ENCODE measurements at regions not wholly inside any gene's neighbourhood (a gene's known extent, or its start where the extent isn't known, plus 50 kb on each side); places are given as distances from the start of the nearest gene placed in this dataset.
"Not testable (repeated sequence)": the region's sequence is repeated elsewhere in the genome, so short reads cannot be mapped to it uniquely, and the experiment has no call there.

DNA sequence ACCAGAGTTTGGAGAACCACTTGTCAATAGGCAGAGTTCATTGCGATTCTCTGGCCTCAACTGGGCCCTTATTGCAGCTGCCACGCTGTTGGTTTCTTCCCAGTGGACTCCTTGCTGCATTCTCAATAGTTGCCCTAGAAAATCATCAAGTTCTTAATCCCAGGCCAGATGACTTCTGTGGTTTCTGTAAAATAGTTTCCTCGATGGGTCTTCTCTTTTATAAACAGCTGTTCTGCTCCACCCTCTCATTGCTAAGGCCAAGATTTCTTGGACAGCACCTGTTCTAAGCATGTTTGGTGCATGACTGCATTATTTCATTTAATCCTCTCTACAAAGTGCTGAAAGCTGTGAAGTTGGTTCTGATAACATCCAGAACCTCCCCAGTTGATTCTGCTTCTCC is 131.0 kb downstream of the BCL2L11 start:
- DNase-seq (ENCODE audit: low read depth): no peak

DNA sequence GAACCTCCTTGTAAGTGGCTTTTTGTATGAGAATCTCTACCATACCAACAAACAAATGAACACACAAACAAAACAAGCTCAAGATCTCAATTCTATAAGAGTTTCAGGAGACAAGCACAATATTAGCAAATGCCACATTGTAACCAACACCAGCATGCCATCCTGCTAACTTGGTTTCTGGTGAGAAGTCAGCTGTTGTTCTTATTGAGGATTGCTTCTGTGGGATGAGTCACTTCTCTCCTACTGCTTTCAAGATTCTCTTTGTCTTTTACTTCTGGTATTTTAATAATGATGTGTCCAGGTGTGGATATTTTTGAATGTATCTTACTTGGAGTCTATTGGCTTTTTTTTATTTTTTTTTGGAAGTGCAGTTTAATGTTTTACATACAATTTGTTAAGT is 131.7 kb downstream of the BCL2L11 start:
- DNase-seq (ENCODE audit: low read depth): peak; percentile 18

DNA sequence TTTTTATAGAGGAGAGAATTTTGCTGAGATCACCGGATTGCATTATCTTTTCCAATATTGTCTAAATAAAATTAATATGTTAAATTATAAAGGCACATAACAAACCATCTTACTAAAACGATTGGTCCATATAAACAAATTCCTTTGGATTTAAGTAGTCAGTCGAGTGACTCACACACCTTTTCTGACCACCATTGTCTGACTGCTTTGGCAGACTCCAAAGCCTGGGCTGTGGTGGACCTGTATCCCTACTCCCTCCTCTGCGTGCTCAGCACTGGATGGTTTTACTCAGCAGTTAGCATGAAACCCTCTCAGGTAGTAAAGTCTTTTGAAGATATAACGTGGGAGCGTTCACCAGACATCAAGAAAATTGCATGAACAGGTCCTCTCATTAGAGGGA is 134.2 kb downstream of the BCL2L11 start:
- DNase-seq (ENCODE audit: low read depth): peak; percentile 41

DNA sequence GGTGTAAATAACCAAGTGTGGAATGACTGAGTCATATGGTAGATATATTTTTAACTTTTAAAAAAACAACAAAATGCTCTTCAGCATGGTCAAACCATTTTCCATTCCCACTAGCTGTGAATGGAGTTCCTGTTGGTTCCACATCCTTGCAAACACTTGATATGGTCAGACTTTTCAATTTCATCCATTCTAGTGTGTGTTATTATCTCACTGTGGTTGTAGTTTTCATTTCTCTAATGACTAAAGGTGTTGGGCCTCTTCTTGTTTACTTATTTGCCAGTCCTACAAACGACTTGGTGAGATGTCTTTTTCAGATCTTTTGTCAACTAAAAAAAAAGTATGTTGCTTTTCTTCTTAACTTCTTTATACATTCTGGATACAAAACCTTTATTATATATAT is 135.9 kb downstream of the BCL2L11 start:
- not testable (repeated sequence) for DNase-seq (ENCODE audit: low read depth)

DNA sequence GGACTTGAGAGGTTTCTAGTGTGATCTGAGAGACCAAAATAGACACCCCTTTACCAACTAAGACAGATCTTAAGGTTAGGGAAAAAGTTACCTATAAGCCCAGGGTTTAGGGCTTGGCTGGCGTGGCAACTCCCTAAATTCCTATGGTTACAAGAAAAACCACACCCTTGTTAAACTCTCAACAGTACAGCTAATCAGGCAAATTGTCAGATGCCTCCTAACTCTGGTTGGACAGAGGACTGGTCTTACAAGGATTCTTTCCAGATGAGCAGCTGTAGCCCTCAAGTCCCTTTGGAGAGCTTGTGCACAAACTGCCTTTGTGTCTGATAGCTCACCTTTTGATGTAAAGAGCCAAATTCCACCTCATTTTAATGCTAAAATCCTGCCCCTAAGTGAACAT is 136.9 kb downstream of the BCL2L11 start:
- peak; percentile 20 for DNase-seq (ENCODE audit: low read depth)

DNA sequence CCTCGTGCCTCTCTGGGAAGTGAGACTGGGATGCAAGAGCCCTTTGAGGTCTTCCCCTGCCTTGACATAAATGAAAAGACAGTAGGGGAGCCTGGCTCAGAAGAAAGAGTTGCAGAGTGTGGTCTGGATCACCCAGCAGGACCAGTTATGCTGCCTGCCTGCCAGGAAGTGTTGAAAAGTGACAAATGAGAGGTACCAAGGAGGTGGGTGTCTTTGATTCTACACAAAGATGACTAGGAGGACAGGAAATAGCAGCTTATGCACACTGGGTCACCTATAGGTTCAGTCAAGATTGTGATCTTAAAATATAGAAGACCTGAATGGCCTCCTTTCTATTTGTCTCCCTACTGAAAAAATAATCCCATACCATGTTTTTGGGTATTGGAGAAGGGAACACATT is 137.6 kb downstream of the BCL2L11 start:
- DNase-seq (ENCODE audit: low read depth): not testable (repeated sequence)

DNA sequence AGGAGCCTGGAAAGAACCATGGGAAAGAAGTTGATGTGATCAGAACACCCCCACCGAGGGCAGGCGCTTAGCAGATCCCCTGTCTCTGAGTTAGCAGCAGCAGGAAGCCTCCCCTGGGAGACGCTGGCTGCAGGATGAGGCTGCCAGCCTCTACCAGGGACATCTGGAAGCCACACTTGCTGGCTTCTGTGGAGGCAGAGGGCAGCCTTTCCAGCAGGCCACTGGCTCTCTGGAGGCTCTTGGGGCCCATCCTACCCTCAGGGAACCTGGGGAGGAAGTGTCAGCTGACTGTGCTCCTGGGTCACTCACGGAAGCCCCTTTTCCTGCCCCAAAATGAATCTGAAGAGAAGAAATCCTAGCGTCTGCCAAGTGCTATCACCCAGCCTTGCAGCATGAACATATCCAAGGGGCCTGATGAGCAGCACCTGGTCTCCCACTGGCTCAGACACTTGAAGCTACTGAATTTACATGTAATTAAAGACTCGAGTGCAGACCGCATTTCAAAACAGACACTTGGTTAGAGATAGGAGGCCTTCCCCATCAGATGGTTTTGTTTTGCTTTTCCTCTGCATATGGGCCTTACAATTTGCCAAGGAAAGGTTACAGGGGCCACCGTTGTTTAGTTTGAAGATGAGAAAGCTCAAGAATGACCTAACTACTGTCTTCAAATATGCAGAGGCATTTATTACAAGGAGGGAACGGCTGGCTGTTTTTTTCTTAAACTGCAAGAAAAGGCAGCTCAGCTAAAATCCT is 142.1 kb downstream of the BCL2L11 start:
- not testable (repeated sequence) for DNase-seq (ENCODE audit: low read depth)

DNA sequence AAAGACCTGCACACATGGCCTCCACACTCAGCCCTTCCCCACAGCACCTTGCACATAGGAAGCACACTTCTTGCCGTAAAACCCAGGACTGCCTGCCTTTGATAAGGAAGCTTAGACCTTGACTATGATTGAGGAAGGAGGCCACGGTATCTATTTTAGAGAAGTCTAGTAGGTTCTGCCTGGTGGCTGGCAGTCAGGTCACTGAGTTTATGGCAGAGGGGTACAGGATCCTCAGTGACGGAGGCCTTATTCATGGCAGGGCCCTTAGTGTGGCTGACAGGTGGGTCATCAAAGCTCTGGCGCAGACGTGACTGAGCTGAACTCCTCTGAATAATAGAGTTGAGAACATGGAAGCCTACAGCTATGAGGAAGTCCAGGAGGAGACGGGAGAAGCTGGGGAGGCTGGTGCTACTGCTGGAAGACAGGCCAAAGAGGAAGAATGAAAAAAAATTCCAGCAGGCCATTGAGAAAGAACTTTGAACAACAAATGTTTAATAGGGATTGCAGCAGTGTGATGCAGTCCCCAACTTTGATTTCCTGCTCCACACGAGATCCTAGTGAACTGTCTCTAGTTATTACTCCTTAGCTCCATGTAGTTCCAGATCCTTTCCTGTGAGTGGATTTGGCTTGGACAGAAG is 142.8 kb downstream of the BCL2L11 start:
- not testable (repeated sequence) for DNase-seq (ENCODE audit: low read depth)

DNA sequence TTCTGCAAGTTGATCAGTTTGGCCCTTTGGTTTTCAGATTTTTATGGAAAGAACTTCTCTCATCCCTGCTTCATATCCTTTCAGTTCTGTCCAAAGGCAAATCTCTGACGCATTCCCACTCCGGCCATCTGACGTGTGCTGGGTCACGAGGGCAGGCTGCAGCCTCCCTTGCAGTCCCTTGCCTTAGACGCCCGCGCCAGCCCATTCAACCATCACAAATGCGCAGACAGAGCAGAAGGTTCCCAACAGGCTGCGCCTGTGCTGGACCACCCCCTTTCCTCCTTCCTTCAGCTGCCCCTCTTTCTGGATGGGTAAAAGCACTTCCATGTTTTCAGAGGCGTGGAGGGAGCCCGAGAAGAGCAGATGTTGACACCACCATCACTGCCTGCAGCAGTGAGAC is 144.2 kb downstream of the BCL2L11 start:
- not testable (repeated sequence) for DNase-seq (ENCODE audit: low read depth)

DNA sequence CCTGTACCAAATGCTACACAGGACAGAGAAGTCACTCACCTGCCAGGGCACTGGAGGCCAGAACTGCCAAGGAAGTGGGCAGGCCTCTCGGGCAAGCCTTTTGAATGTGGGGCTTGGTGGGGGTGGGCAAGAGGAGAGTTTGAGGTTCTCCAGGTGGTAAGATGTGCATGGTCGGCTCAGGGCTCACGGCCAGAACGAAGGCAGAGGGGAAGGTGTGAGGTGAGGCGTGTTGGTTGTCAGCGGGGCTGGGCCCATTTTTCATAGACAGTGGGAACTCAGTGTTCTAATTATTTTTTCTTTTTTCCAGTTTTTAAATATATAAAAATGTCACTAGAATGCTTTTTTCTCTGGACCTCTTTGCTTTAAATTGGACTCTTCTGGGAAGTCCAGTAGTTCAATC is 145.8 kb downstream of the BCL2L11 start:
- DNase-seq (ENCODE audit: low read depth): not testable (repeated sequence)

DNA sequence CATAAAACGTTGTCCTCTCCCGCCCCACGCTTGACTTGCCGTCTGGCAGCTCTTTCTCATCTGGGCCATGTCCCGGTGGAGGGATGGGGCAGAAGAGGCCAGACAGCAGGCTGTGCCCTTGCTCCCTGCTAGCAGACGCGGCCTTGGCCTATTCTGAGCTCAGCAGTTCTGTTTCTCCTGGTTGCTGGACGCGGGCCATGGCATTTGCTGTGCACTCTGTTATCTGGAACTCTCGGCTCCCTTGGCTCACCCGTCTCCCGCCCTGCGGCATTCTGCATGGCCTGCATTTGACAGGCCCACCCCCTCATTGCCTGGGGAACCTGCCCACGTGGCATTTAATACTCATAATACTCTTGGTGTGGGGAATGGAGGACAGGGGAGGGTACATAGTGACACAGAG is 146.3 kb downstream of the BCL2L11 start:
- not testable (repeated sequence) for DNase-seq (ENCODE audit: low read depth)

DNA sequence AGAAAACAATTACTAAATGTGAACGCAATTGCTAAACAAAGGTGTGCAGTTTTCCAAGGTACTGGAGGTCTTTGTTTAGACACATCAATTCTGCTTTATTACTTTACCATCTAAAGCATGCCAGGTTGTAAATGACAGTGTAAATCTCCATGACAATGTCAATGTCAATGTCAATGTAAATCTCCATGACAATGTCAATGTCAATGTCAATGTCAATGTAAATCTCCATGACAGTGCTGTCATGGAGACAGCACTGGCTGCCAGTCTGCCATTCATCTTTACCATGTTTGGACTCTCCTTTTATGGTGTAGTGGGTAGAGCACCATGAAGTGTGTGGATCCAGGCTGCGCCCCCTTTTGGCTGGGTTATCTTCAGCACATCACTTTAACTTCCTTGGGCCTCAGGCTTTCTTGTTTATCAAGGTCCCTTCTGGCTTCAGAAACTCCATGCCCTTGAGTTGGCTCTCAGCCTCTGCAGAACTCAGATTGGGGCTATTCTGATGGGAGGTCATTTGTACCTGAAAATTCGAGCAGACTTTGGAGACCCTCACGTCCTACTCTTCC is 149.1 kb downstream of the BCL2L11 start:
- not testable (repeated sequence) for DNase-seq (ENCODE audit: low read depth)

DNA sequence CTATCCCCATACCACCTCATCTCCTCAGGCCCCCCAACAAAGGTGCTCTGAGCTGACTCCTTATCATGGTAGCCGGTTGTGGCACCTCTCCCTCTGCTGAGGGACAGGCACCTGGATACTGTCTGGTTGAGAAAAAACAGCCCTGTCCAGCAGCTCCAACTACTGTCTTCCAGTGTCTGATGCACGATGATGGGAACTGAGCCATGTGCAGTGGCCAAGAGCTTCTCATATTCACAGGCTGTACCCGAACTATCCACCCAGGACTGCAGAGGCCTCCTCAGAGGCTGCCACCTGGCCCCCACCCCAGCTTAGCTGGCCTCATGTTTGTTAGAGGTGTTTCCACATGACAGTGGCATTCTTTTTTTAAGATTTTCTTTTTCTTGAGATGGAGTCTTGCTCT is 149.9 kb downstream of the BCL2L11 start:
- not testable (repeated sequence) for DNase-seq (ENCODE audit: low read depth)

DNA sequence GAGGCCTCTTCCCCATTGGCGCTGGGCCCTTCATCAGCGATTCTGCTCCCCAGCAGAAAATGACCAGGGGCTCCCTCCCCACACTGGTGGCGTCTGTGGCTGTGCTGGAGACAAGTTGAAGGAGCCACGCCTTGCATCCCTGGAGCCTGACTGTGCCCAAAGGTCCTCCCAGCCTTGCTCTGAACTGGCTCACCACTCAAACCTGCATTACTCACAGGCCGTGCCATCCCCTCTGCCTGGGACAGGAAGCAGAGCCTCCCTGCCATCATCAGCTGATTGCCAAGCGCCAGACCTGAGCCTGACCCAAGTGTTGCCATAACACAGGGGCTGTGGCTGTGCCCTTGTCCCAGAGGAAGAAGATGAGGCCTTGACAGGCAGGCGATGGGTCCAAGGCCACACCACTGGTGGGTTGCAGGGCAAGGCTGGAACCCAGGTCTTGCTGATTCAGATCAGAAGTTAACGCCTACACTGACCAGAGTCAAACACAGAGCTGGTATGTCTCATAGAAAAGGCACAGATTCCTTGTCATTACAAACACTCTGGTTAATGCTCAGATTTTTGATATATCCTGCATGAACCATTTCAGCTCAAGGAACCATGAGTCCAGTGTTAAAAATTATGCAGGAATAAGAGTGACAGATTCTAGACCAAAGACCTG is 151.1 kb downstream of the BCL2L11 start:
- DNase-seq (ENCODE audit: low read depth): peak; percentile 19

DNA sequence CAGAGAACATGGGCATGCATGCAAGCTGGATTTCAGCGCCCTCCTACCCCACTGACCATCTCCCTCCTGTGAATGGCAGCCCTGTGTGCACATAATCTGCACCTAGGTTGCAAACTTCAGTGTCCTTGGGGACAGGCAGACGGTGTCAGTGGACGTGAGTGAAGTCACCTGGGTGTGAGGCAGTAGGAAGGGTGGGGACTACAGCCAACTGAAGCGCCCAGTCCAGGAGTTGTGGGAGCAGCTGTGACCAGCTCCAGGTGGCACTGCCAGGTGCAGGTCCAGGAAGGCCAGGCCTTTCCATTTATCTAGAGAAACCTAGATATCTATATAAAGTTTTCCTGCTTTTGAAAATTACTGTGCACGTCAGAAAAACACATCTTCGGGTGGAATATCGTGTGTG is 152.3 kb downstream of the BCL2L11 start:
- DNase-seq (ENCODE audit: low read depth): not testable (repeated sequence)

DNA sequence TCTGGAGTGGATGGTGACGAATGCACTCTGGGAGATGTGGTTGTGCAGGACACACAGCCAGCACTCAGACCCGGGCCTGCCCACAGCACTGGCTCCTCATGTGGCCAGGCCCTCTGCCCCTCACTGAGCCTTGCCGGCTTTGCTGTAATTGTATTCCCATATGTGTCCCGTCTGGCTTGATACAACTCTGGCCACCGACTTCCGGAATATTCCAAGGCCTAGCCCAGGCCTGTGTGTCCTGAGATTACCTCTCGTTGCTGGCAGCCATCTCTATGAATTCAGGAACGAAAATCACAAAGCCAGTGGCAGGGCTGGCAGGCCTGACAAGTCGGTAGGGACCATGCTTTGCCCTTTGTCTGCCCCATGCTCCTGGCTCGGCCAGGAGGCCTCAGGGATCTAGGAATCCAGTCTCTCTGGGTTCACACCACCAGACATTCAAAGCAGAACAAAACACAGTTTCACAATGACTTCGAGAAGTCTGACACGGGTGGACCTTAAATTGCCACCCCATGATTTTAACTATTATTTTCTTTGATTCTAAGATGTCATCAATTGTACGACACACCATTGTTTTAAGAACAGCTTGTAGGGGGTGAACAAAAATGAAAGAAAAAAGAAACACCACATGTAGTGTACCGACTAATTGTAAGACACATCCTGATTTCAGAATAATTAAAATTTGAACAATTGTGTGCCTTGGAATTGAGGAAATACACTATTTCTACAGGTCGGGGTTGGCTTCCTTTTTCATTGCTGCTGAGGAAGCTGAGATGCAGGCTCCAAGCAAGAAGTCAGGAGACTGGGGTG is 154.5 kb downstream of the BCL2L11 start:
- DNase-seq (ENCODE audit: low read depth): not testable (repeated sequence)

DNA sequence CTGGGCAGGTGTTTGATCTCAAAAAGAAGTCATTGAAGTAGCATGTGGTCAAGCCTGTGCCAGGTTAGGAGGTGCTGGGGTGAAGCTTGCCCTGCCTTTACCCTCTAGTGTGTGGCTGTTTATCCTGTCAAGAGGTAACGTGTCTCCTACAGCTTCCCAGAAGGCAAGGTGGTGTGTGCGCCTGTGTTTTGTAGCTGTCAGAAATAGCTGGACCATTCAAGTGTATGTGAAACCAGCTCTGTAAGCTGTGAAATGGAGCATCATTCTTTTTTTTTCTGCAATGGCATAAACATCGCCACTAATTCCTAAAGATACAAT is 155.1 kb downstream of the BCL2L11 start:
- DNase-seq (ENCODE audit: low read depth): not testable (repeated sequence)

DNA sequence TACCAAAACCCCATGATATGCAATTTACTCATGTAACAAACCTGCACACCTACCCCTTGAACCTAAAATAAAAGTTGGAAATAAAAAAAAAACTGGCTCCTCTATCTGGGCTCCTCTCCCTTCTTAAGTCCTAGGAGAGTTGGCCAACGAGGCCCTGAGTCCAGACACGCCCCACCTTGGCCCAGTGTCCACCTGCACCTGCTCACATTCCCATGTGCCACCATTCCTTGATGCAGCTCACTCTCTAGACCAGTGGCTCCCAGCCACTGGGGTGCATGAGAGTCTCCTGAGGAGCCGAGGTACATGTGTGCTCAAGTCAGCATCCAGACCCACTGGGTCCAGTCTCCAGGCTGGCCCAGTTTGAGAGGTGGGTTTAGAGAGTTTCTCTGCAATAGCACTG is 157.4 kb downstream of the BCL2L11 start:
- not testable (repeated sequence) for DNase-seq (ENCODE audit: low read depth)

DNA sequence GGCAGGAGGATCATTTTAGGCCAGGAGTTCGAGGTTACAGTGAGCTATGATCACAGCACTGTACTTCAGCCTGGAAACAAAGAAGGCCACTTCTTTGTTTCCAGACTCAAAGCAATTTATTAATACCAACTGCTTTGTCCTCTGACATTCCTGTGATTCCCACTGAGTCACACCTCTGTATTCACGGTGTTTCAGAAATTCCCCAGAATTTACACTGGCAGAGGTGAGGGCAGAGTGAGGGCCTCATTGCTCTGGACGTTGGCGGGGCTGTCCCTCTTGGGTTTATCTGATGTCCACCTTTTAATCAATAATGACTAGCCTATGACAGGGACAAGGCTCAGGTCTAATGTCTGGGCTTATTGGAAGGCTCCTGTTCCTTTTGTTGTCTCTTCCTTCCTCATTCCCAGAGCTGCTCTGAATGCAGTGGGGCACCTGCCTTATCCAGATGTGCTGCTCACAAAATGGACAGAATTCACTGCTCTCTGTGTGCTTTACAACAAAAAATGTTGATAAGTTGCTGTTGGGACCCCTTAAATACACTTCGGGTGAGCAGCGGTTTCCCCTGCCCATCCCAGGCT is 160.1 kb downstream of the BCL2L11 start:
- not testable (repeated sequence) for DNase-seq (ENCODE audit: low read depth)

DNA sequence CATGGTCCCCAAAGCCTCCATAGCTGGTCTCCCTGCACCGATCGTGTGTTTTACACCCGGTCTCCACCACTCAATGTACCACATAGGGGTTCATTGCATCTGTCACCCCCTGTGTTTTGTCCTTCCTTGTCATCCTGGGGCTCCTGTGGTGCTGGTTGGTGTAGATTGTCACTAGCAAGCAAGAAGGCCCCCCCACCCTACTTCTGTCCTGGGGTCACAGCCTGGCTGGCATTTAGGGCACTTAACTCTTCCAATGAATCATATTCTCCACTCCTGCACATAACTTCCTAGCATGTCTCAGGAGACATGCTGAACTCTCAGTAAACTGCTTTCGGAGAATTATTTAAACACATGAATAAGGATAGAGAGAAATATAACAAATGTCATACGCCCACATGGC is 161.4 kb downstream of the BCL2L11 start:
- DNase-seq (ENCODE audit: low read depth): not testable (repeated sequence)

Measured in M059J (cell line).